Suprapubic skin (tissue), 3 donors: ENCODE measurements at regions not wholly inside any gene's neighbourhood (a gene's known extent, or its start where the extent isn't known, plus 50 kb on each side); places are given as distances from the start of the nearest gene placed in this dataset.

Source experiments
- CTCF ChIP-seq, 2 donors: fragments of 200-600 bp in 1 of 2; fragments of 450-650 bp in 1 of 2; sonication (generic) in 1 of 2; IDR thresholded peaks; one replicate each; pipeline ENCODE4 v1.5.1; 2016 to 2019; ENCODE audit warnings: antibody characterized with exemption in 2 of 2, mild to moderate bottlenecking in 1 of 2, moderate library complexity in 1 of 2
- POLR2A ChIP-seq, 2 donors: fragments of 450-650 bp; IDR thresholded peaks; one replicate each; pipeline ENCODE4 v1.6.1; 2017; ENCODE audit warnings: antibody characterized with exemption in 2 of 2, mild to moderate bottlenecking in 2 of 2, moderate library complexity in 2 of 2

- TF ChIP-seq CTCF (IDR thresholded peaks at IDR 0.05) (no peak), POLR2A (IDR thresholded peaks at IDR 0.05) (no peak)
Observed at GRCh38 chrX:34371754-34372153, 239.6 kb upstream of the FAM47A start.
